Suppressor macrophage treated with lipopolysaccharide for 1 hour (primary cell): ENCODE measurements at regions not wholly inside any gene's neighbourhood (a gene's known extent, or its start where the extent isn't known, plus 50 kb on each side); places are given as distances from the start of the nearest gene placed in this dataset.
A peak's percentile ranks its signal among the peaks of the same experiment; 100 is the strongest.

Source experiments
- DNase-seq, 3 donors: peaks; one replicate each; pipeline ENCODE4 v3.0.0-alpha.2; 2020 to 2022

GRCh38 chr14:26199590-26200370 is 398.1 kb downstream of the NOVA1 start:
- DNase-seq: no peak

- no peak for DNase-seq
Observed at GRCh38 chr14:26199096-26199495, 398.7 kb downstream of the NOVA1 start.

GRCh38 chr14:26194816-26195215 is 403.0 kb downstream of the NOVA1 start:
- DNase-seq: no peak

- DNase-seq: no peak
Observed at GRCh38 chr14:26191671-26192070, 406.2 kb downstream of the NOVA1 start.

GRCh38 chr14:26191123-26191522 is 406.7 kb downstream of the NOVA1 start:
- DNase-seq: no peak

GRCh38 chr14:26190646-26191045 is 407.2 kb downstream of the NOVA1 start:
- DNase-seq: no peak

- DNase-seq: no peak
Observed at GRCh38 chr14:26187996-26188620, 409.7 kb downstream of the NOVA1 start.

GRCh38 chr14:26180221-26180620 is 417.6 kb downstream of the NOVA1 start:
- DNase-seq: no peak

- DNase-seq: no peak
Observed at GRCh38 chr14:26175658-26176057, 422.2 kb downstream of the NOVA1 start.

- no peak for DNase-seq
Observed at GRCh38 chr14:26174395-26174794, 423.4 kb downstream of the NOVA1 start.

GRCh38 chr14:26173581-26174110 is 424.2 kb downstream of the NOVA1 start:
- DNase-seq: no peak

GRCh38 chr14:26172396-26172795 is 425.4 kb downstream of the NOVA1 start:
- no peak for DNase-seq

GRCh38 chr14:26170885-26171284 is 426.9 kb downstream of the NOVA1 start:
- no peak for DNase-seq

GRCh38 chr14:26163761-26164160 is 434.1 kb downstream of the NOVA1 start:
- peak in 2 of 3 donors; percentile 0 for DNase-seq

GRCh38 chr14:26157517-26157916 is 440.3 kb downstream of the NOVA1 start:
- no peak for DNase-seq

GRCh38 chr14:26143057-26143456 is 454.8 kb downstream of the NOVA1 start:
- no peak for DNase-seq

- DNase-seq: no peak
Observed at GRCh38 chr14:26138764-26139445, 458.9 kb downstream of the NOVA1 start.

GRCh38 chr14:26137161-26137560 is 460.7 kb downstream of the NOVA1 start:
- no peak for DNase-seq

GRCh38 chr14:26132061-26132645 is 465.7 kb downstream of the NOVA1 start:
- DNase-seq: no peak

- DNase-seq: no peak
Observed at GRCh38 chr14:26130690-26131089, 467.1 kb downstream of the NOVA1 start.

GRCh38 chr14:26128931-26129671 is 468.7 kb downstream of the NOVA1 start:
- DNase-seq: no peak

- no peak for DNase-seq
Observed at GRCh38 chr14:26124896-26125438, 472.9 kb downstream of the NOVA1 start.
